Activated CD8-positive, alpha-beta memory T cell treated with anti-CD3 and anti-CD28 coated beads for 36 hours (primary cell): ENCODE measurements at regions not wholly inside any gene's neighbourhood (a gene's known extent, or its start where the extent isn't known, plus 50 kb on each side); places are given as distances from the start of the nearest gene placed in this dataset.

Experiments
- CTCF ChIA-PET: fragments of 350-600 bp; sonication (Branson Sonifier 250); formaldehyde crosslinking; loops from one replicate; lab custom pipeline; 2021; ENCODE audit warnings: antibody characterized with exemption; lab: Charles Lee
- POLR2A ChIA-PET: fragments of 350-600 bp; sonication (Branson Sonifier 250); formaldehyde crosslinking; loops from one replicate; lab custom pipeline; 2021; ENCODE audit warnings: antibody characterized with exemption; lab: Charles Lee

GRCh38 chr12:76698966-76699365 lies 64.9 kb upstream of the ZDHHC17 start:
- ChIA-PET POLR2A (no interaction called here), CTCF (no interaction called here)

DNA sequence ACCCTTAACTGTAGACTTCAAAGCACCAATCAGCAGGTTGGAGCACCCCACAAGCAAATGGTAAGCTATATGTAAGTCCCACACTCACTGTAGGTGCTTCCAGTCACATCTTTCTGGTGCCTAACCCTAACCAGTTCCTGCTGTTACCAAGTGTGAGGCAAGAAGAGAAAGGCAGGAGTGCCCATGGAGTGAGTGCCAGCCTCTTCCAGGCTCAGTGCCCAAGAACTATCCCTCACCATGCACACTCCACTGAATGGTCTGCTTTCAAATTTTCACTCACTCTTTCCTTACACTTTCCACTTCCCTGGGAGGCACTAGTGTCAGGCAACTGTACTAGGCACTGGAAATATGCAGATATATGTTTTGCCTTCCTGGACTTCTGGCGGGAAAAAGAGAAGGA lies 62.2 kb upstream of the ZDHHC17 start:
- ChIA-PET CTCF (interaction anchor here (0.7 kb wide), 1 partner anchor 61 kb away, joined by 3 read pairs; no protein-coding TSS in a partner anchor), POLR2A (no interaction called here)

DNA sequence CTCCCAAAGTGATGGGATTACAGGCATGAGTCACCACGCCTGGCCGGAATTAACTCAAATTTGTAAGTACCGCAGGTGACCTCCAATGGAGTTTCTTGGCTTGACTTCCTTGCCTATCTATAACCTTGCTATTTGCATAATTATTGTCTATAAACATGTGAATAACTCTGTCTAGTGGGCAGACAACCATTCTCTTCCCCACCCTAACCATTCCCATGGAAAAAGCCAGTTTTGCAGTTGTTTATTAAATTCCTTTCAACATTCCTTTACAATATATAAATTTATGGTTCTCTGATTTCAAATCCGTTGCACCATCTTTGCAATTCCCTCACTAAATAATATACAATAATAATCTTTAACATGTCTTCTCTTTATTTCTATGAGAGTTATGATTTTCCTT lies 61.0 kb upstream of the ZDHHC17 start:
- POLR2A ChIA-PET, result no interaction called here
- CTCF ChIA-PET, result no interaction called here

DNA sequence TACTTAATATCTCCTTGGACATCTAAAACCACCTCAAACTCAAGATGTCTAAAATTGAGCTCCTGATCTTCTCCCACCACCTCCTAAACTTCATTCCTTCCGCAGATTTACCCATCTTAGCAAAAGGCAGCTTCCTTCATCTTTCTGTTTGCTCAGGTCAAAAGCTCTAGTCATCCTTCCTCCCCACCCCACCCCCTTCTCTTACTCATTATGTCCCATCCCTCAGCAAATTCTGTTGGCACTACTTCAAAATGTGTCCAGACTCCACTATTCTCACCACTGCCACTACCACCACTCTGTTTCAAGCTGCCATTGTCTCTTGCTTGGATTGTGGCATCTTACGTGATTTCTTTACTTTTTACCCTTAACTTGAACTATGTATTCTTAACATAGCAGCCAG lies 59.2 kb upstream of the ZDHHC17 start:
- POLR2A ChIA-PET, result no interaction called here
- CTCF ChIA-PET, result no interaction called here

- CTCF ChIA-PET, result no interaction called here
These were observed 57.8 kb upstream of the ZDHHC17 start for GRCh38 chr12:76706101-76706500.

DNA sequence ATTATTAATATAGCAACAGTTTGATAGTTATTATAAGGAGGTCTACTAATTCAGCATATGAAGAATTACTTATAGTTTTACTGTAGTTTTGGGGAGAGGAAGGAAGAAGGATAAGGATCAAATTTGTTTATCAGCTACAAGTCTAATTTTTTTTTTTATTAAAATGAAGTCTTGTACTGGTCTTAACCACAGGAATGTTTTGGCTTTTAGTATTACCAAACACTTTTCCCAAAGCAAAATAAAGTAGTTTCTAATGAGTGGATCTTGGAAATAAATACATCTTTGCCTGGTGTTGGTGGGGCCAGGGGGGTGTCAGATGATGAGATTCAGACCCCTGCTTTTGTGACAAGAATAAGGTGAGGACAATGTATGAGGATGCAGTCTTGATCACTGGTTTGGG lies 57.2 kb upstream of the ZDHHC17 start:
- CTCF ChIA-PET, result no interaction called here
- POLR2A ChIA-PET, result no interaction called here

More at GRCh38 chr12:76706101-76706500, 57.8 kb upstream of the ZDHHC17 start:
- POLR2A ChIA-PET, result no interaction called here

- ChIA-PET CTCF (no interaction called here), POLR2A (no interaction called here)
These were observed 56.1 kb upstream of the ZDHHC17 start for GRCh38 chr12:76707772-76708171.

GRCh38 chr12:76708296-76708695 lies 55.6 kb upstream of the ZDHHC17 start:
- POLR2A ChIA-PET, result no interaction called here

GRCh38 chr12:76711241-76711640 lies 52.7 kb upstream of the ZDHHC17 start:
- CTCF ChIA-PET, result no interaction called here
- POLR2A ChIA-PET, result no interaction called here

More at GRCh38 chr12:76708296-76708695, 55.6 kb upstream of the ZDHHC17 start:
- CTCF ChIA-PET, result no interaction called here

GRCh38 chr12:76713130-76713529 lies 50.8 kb upstream of the ZDHHC17 start:
- ChIA-PET CTCF (no interaction called here), POLR2A (no interaction called here)

DNA sequence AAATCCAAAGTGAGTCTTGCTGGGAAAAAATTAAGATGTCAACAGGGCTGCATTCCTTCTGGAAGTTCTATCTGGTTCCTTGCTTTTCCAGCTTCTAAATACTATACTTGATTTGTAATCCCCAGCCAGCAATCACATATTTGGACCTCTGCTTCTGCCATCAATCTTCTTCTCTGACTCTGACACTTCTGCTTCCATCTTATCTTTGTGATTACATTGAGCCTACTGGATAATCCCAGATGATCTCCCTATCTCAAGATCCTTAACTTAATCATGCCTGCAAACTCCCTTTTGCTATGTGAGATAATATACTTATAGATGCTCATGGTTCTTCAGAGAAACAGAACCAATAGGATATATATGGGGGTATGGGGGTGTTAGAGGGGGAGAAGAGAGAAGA lies 49.9 kb upstream of the ZDHHC17 start:
- ChIA-PET POLR2A (no interaction called here), CTCF (no interaction called here)
